Type B pancreatic cell (in vitro differentiated cells): ENCODE measurements at regions not wholly inside any gene's neighbourhood (a gene's known extent, or its start where the extent isn't known, plus 50 kb on each side); places are given as distances from the start of the nearest gene placed in this dataset.

Source experiments
- DNase-seq: peaks from one replicate; pipeline ENCODE4 v3.0.0; 2021; ENCODE audit warnings: mixed read lengths; ENCODE audit not compliant: unreplicated experiment; ENCODE audit errors: extremely low spot score
- H3K27ac Mint-ChIP-seq: 2 replicates; pipeline ENCODE4 v1.8.0; 2021; ENCODE audit warnings: mild to moderate bottlenecking, mixed read lengths
- H3K27me3 Mint-ChIP-seq: 2 replicates; pipeline ENCODE4 v1.8.0; 2021; ENCODE audit warnings: mixed read lengths
- H3K36me3 Mint-ChIP-seq: 2 replicates; pipeline ENCODE4 v1.8.0; 2021; ENCODE audit warnings: mixed read lengths
- H3K4me1 Mint-ChIP-seq: one replicate; pipeline ENCODE4 v1.8.0; 2021; ENCODE audit warnings: mixed read lengths; ENCODE audit not compliant: unreplicated experiment
- H3K4me3 Mint-ChIP-seq: 2 replicates; pipeline ENCODE4 v1.8.0; 2021; ENCODE audit warnings: mild to moderate bottlenecking, mixed read lengths
- H3K9me3 Mint-ChIP-seq: 2 replicates; pipeline ENCODE4 v1.8.0; 2021; ENCODE audit warnings: mixed read lengths
- TF ChIP-seq, protein P1 (sequence below): fragments of 200-600 bp; sonication (generic); conservative IDR thresholded peaks from 2 replicates; pipeline ENCODE4 v1.5.0; 2021; ENCODE audit warnings: antibody characterized with exemption, mild to moderate bottlenecking

DNA sequence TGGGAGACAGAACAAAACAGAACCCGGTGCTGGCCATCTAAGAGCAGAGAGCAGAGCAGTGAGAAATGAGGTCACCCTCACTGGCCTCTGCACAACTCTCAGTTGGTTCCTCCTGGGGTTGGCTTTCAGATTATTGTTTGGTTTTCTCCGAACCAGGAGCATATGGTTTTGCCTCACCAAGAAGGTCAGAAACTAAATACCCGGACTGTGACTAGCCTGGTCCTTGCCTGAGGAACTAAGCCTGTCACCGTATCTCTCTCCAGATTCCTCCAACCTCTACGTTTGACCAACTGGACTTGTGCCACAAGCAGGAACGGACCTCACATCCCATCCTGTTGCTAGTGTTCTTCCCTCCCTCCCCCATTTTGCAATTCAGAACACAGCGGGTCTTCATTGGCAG, 450.4 kb upstream of the JARID2 start:
- DNase-seq, result no peak
- H3K4me3 Mint-ChIP-seq, result no peak overlapping the region
- H3K27me3 Mint-ChIP-seq, result no peaks in the 10 kb centered on the region
- H3K9me3 Mint-ChIP-seq, result peaks cover 6% of the 10 kb centered on the region
- H3K4me1 Mint-ChIP-seq, result peaks cover 17% of the 10 kb centered on the region
- TF ChIP-seq, protein P1, sequence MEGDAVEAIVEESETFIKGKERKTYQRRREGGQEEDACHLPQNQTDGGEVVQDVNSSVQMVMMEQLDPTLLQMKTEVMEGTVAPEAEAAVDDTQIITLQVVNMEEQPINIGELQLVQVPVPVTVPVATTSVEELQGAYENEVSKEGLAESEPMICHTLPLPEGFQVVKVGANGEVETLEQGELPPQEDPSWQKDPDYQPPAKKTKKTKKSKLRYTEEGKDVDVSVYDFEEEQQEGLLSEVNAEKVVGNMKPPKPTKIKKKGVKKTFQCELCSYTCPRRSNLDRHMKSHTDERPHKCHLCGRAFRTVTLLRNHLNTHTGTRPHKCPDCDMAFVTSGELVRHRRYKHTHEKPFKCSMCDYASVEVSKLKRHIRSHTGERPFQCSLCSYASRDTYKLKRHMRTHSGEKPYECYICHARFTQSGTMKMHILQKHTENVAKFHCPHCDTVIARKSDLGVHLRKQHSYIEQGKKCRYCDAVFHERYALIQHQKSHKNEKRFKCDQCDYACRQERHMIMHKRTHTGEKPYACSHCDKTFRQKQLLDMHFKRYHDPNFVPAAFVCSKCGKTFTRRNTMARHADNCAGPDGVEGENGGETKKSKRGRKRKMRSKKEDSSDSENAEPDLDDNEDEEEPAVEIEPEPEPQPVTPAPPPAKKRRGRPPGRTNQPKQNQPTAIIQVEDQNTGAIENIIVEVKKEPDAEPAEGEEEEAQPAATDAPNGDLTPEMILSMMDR, result no peak
- peaks cover 3% of the 10 kb centered on the region for H3K36me3 Mint-ChIP-seq
- H3K27ac Mint-ChIP-seq, result no peak overlapping the region

DNA sequence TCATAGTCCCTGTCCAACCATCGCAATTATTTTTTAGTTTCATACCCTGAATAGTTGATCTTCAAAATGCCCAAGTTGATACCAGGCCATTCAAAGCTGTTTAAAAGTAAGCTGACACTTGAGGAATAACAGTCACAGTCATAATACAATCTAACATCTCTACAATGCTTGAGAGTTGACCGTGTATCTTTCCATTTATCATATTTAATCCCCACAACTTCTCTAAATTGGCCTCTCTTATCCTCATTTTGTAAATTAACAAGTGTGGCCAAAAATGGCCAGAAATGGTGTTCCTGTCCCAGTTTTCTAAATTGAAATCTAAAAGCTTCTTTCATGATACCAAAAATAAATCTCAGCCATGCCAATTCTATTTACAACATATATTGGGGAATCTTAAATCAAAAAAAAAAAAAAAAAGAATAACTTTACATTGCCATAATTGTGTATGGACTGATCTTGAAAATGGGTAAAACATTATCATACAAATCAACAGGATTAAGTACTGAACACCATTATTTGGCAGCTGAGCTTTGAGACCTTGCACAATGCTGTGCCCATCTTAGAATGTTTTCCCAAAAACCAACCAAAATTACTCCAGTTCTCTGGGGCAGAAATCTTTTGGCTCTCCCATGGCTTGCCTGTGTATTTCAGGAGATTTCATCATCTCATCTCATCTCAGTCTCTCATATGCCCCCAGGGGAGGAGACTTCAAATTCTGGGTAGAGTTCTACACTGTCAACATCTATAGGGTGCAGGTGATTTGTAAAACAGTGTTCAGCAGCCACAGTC, 448.7 kb upstream of the JARID2 start:
- peaks cover 6% of the 10 kb centered on the region for H3K9me3 Mint-ChIP-seq
- H3K27me3 Mint-ChIP-seq, result no peaks in the 10 kb centered on the region
- TF ChIP-seq, protein P1, result no peak
- peaks cover 17% of the 10 kb centered on the region for H3K4me1 Mint-ChIP-seq
- peaks cover 3% of the 10 kb centered on the region for H3K36me3 Mint-ChIP-seq
- no peak for DNase-seq
- no peak overlapping the region for H3K27ac Mint-ChIP-seq
- no peak overlapping the region for H3K4me3 Mint-ChIP-seq

DNA sequence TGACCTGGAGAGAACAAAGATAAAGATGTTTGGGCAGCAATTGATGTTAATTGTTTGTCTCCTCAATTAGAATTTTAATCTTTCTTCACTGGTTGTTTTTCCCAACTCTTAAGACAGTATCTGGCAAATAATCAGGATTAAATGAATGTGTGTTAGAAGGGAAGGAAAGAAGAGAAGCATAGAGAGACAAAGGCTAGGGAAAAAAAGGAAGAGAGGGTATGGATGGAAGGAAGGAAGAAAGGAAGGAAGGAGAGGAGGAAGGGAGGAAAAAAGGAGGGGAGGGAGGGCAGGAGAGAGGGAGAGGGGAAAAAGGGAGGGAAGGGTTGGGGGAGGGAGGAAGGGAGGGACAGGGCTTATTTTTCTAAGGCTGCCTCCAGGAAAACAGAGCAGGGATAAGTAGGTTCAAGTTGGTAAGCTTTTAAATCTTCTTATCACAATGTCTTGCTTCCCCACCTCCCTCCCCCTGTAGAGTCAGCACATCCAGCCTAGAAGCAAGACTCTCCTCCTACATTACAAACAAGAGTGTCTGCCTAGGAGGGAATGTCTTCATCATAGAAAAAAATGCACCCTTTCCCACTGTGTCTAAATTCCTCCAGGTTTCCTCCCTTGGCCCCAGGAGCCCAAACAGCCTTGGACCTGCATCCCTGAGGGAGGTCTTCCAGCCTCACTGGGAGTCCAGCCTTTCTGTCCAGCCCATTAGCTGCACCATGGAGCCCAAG, 447.8 kb upstream of the JARID2 start:
- Mint-ChIP-seq H3K4me3 (no peak overlapping the region), H3K4me1 (peaks cover 18% of the 10 kb centered on the region), H3K9me3 (peaks cover 6% of the 10 kb centered on the region), H3K36me3 (peaks cover 3% of the 10 kb centered on the region), H3K27ac (no peak overlapping the region), H3K27me3 (no peaks in the 10 kb centered on the region)
- no peak for DNase-seq
- TF ChIP-seq, protein P1, result no peak

DNA sequence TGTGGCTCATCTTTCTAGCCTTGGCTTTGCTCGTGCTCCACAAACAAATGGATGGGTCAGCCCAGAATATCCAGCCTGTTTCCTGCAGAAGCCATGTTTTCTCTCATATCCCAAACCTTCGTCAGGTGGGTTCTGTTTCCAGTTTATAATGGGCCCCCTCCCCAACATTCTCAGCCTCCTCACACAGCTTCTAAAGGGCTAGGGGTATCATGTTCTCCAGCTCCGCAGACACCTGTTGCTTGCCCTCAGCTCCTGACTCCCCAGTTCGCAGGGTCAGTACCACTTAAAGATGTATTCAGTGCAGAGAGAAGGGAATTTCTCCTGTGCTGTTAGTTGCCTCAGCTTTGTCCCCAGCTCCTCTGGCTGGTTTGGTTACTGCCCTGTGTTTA, 447.3 kb upstream of the JARID2 start:
- no peak overlapping the region for H3K4me3 Mint-ChIP-seq
- H3K27me3 Mint-ChIP-seq, result no peaks in the 10 kb centered on the region
- peaks cover 6% of the 10 kb centered on the region for H3K9me3 Mint-ChIP-seq
- peaks cover 18% of the 10 kb centered on the region for H3K4me1 Mint-ChIP-seq
- TF ChIP-seq, protein P1, result no peak
- no peak overlapping the region for H3K27ac Mint-ChIP-seq
- no peak for DNase-seq
- H3K36me3 Mint-ChIP-seq, result peaks cover 3% of the 10 kb centered on the region

DNA sequence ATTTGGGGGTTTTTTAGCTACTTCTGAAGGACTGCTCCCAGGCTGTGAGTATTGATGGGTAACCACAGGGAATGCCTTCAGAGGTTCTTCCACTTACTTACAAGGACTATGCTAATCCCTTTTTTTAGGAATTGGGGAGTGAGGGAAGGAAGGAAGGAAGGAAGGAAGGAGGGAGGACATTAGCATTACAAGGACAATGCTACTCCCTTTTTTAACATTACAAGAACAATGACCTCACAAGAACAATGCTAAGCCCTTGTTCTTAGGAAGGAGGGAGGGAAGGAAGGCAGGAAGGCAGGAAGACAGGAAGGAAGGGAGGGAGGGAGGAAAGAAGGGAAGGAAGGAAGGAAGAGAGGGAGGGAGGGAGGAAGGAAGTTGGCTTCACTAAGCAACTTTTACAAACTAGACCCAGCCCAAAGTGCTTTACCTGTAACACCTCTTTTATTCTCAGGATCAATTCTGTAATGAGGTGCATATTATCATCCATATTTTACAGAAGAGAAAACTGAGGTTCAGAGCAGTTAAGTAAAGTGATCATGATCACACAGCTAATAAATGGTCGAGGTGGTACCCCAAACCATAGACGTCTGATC, 446.8 kb upstream of the JARID2 start:
- no peak for DNase-seq
- Mint-ChIP-seq H3K36me3 (peaks cover 3% of the 10 kb centered on the region), H3K9me3 (peaks cover 6% of the 10 kb centered on the region), H3K27me3 (peaks cover 2% of the 10 kb centered on the region), H3K4me1 (peaks cover 18% of the 10 kb centered on the region), H3K4me3 (no peak overlapping the region), H3K27ac (no peak overlapping the region)
- TF ChIP-seq, protein P1, result no peak
